ENCODE measurements at regions not wholly inside any gene's neighbourhood (a gene's known extent, or its start where the extent isn't known, plus 50 kb on each side); places are given as distances from the start of the nearest gene placed in this dataset.

DNA sequence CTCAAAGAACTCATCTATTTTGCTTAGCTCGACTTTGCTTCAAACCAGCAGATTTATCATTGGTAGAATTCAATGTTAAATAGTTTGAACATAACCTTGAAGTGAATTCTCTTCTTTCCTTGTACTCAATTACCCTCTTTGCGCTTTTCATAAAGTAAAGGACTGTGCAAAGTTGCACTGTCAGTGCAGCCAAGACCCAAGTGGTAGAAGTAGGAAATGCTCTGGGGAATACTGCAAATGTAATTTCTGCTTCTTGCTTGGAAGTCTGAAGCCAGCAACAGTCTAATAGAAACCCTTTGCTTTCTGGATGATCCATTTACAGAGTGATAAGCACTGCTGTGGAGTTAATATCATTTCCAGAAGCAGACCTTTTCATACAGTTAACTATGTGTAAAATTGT, 936.7 kb upstream of the TMPRSS15 start:
- ATAC-seq (ENCODE audit: low FRiP score in 2 of 2) = no peak
- Histone ChIP-seq H3K27ac (no peak overlapping the region), H3K9me3 (no peaks in the 10 kb centered on the region), H3K4me3 (no peak overlapping the region), H3K27me3 (no peaks in the 10 kb centered on the region), H3K36me3 (no peaks in the 10 kb centered on the region), H3K4me1 (no peaks in the 10 kb centered on the region)
- no peak for TF ChIP-seq EP300 (IDR thresholded peaks at IDR 0.05)
- TF ChIP-seq, protein P1, sequence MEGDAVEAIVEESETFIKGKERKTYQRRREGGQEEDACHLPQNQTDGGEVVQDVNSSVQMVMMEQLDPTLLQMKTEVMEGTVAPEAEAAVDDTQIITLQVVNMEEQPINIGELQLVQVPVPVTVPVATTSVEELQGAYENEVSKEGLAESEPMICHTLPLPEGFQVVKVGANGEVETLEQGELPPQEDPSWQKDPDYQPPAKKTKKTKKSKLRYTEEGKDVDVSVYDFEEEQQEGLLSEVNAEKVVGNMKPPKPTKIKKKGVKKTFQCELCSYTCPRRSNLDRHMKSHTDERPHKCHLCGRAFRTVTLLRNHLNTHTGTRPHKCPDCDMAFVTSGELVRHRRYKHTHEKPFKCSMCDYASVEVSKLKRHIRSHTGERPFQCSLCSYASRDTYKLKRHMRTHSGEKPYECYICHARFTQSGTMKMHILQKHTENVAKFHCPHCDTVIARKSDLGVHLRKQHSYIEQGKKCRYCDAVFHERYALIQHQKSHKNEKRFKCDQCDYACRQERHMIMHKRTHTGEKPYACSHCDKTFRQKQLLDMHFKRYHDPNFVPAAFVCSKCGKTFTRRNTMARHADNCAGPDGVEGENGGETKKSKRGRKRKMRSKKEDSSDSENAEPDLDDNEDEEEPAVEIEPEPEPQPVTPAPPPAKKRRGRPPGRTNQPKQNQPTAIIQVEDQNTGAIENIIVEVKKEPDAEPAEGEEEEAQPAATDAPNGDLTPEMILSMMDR (IDR thresholded peaks at IDR 0.05) = no peak
- TF ChIP-seq POLR2AphosphoS5 (IDR thresholded peaks at IDR 0.05) = no peak
- TF ChIP-seq POLR2A (IDR thresholded peaks at IDR 0.05) = no peak
- 61 to 74% methylated on average over 2 of the region's 2 CpGs for WGBS, 2 donors
- no peak for DNase-seq

GRCh38 chr21:19340954-19341353, 937.4 kb upstream of the TMPRSS15 start:
- no peaks in the 10 kb centered on the region for H3K36me3 ChIP-seq
- TF ChIP-seq POLR2A (IDR thresholded peaks at IDR 0.05) = no peak
- TF ChIP-seq POLR2AphosphoS5 (IDR thresholded peaks at IDR 0.05) = no peak
- TF ChIP-seq EP300 (IDR thresholded peaks at IDR 0.05) = no peak
- TF ChIP-seq, protein P1 (IDR thresholded peaks at IDR 0.05) = no peak
- no peak overlapping the region for H3K27ac ChIP-seq
- no peaks in the 10 kb centered on the region for H3K4me1 ChIP-seq
- no peak for ATAC-seq (ENCODE audit: low FRiP score in 2 of 2)
- 65% methylated on average over 5 of the region's 5 CpGs for WGBS, 2 donors
- H3K9me3 ChIP-seq = no peaks in the 10 kb centered on the region
- H3K27me3 ChIP-seq = no peaks in the 10 kb centered on the region
- DNase-seq = no peak
- H3K4me3 ChIP-seq = no peak overlapping the region

DNA sequence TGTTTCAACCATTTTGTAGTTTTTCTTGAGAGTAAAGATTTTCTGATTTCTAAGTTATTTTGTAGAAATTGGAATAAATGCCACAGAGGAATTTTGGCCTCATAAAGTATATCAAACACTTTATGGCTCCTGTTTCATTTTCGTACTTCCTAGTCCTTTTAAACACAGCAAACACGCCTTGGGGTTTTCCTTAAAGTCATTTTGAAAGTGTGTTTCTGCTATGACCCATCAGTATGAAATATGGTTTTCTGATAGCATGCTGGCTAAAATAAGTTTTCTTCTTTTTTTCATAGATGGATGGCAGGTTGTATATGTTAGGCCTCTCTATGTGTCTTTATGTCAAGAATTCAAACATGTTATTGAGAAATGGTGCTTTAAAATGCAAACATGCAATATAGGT, 940.1 kb upstream of the TMPRSS15 start:
- Histone ChIP-seq H3K9me3 (no peaks in the 10 kb centered on the region), H3K27me3 (no peaks in the 10 kb centered on the region), H3K4me3 (no peak overlapping the region), H3K27ac (no peak overlapping the region), H3K4me1 (no peaks in the 10 kb centered on the region), H3K36me3 (no peaks in the 10 kb centered on the region)
- DNase-seq = no peak
- ATAC-seq (ENCODE audit: low FRiP score in 2 of 2) = no peak
- no peak for TF ChIP-seq POLR2AphosphoS5 (IDR thresholded peaks at IDR 0.05)
- 63 to 66% methylated on average over 2 of the region's 2 CpGs for WGBS, 2 donors

GRCh38 chr21:19350286-19350685, 946.7 kb upstream of the TMPRSS15 start:
- DNase-seq (no peak), ATAC-seq (ENCODE audit: low FRiP score in 2 of 2) (no peak)
- no peak overlapping the region for H3K4me3 ChIP-seq
- H3K36me3 ChIP-seq = no peaks in the 10 kb centered on the region
- TF ChIP-seq POLR2A (IDR thresholded peaks at IDR 0.05) (no peak), EP300 (IDR thresholded peaks at IDR 0.05) (no peak), POLR2AphosphoS5 (IDR thresholded peaks at IDR 0.05) (no peak)
- TF ChIP-seq, protein P1 (IDR thresholded peaks at IDR 0.05) = no peak
- H3K4me1 ChIP-seq = no peaks in the 10 kb centered on the region
- no peaks in the 10 kb centered on the region for H3K9me3 ChIP-seq
- H3K27me3 ChIP-seq = no peaks in the 10 kb centered on the region
- no peak overlapping the region for H3K27ac ChIP-seq

DNA sequence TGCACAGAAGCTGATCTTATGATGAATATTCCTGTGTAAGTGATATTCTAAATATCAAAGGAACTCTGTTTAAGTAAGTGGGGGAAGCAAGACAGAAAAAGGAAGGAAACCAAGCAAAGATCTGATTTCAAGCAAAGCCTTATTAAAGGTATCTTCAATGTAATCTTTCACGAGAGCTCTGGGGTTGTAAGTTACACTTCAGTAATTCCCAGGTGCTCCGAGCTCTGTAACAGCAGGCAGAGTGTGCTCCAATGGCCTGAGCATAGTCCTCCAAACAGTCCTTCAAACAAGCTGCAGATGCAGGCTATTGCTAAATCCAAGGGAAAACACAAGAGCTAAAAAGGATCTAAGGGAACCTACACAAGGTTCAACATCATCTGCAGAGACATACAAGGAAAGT, 949.7 kb upstream of the TMPRSS15 start:
- no peaks in the 10 kb centered on the region for H3K9me3 ChIP-seq
- no peak for TF ChIP-seq POLR2A (IDR thresholded peaks at IDR 0.05)
- TF ChIP-seq EP300 (IDR thresholded peaks at IDR 0.05) = no peak
- TF ChIP-seq, protein P1 (IDR thresholded peaks at IDR 0.05) = no peak
- no peak for TF ChIP-seq POLR2AphosphoS5 (IDR thresholded peaks at IDR 0.05)
- H3K27ac ChIP-seq = no peak overlapping the region
- H3K4me3 ChIP-seq = no peak overlapping the region
- H3K4me1 ChIP-seq = no peaks in the 10 kb centered on the region
- no peaks in the 10 kb centered on the region for H3K27me3 ChIP-seq
- DNase-seq (no peak), ATAC-seq (ENCODE audit: low FRiP score in 2 of 2) (no peak)
- no peaks in the 10 kb centered on the region for H3K36me3 ChIP-seq
- WGBS, 2 donors = 18 to 37% methylated on average over 2 of the region's 2 CpGs
